CD4-positive, alpha-beta T cell (primary cell): ENCODE measurements at regions not wholly inside any gene's neighbourhood (a gene's known extent, or its start where the extent isn't known, plus 50 kb on each side); places are given as distances from the start of the nearest gene placed in this dataset.

Experiments
- ATAC-seq: fragments of 200-7000 bp; cut with Tn5 transposase; one replicate; pipeline ENCODE4 v1.10.0; 2022; ENCODE audit warnings: mild to moderate bottlenecking; ENCODE audit not compliant: poor library complexity
- CTCF ChIA-PET: fragments of 350-600 bp; sonication (Branson Sonifier 250); formaldehyde crosslinking; loops from one replicate; lab custom pipeline; 2021; ENCODE audit warnings: antibody characterized with exemption, inconsistent platforms; lab: Charles Lee
- POLR2A ChIA-PET: fragments of 350-600 bp; sonication (Branson Sonifier 250); formaldehyde crosslinking; loops from one replicate; lab custom pipeline; 2021; ENCODE audit warnings: antibody characterized with exemption, inconsistent platforms; lab: Charles Lee
- DNase-seq, 14 experiments: peaks; one replicate each; pipeline ENCODE4 v3.0.0-alpha.2; 2013 to 2020; ENCODE audit warnings: mixed read lengths in 2 of 14
- H3K27ac ChIP-seq, 2 donors: one replicate each; pipeline versions ENCODE4 v1.5.1 to v1.7.0; 2013; ENCODE audit warnings: low read length in 2 of 2, low read depth in 1 of 2, mild to moderate bottlenecking in 1 of 2
- H3K27me3 ChIP-seq, 2 experiments: 1 replicate in 1 of 2; 2 replicates in 1 of 2; pipeline versions ENCODE4 v1.6.1 to v1.7.0; 2013; ENCODE audit warnings: low read length in 2 of 2, control low read depth in 1 of 2, mild to moderate bottlenecking in 1 of 2, moderate library complexity in 1 of 2; ENCODE audit not compliant: insufficient read depth in 2 of 2, control insufficient read depth in 1 of 2
- H3K36me3 ChIP-seq: one replicate; pipeline ENCODE4 v1.6.1; 2013; ENCODE audit warnings: low read length, control low read depth; ENCODE audit not compliant: insufficient read depth
- H3K4me1 ChIP-seq: one replicate; pipeline ENCODE4 v1.6.1; 2013; ENCODE audit warnings: low read length, control low read depth; ENCODE audit not compliant: insufficient read depth
- H3K4me3 ChIP-seq: one replicate; pipeline ENCODE4 v1.5.1; 2013; ENCODE audit warnings: mild to moderate bottlenecking, low read length, moderate library complexity
- H3K9me3 ChIP-seq, 2 experiments: 1 replicate in 1 of 2; 2 replicates in 1 of 2; pipeline versions ENCODE4 v1.6.1 to v1.7.0; 2013; ENCODE audit warnings: low read length in 2 of 2, mild to moderate bottlenecking in 2 of 2, control low read depth in 1 of 2, moderate library complexity in 1 of 2; ENCODE audit not compliant: control insufficient read depth in 1 of 2, insufficient read depth in 1 of 2
- H3K27ac Mint-ChIP-seq: one replicate; pipeline ENCODE4 v1.8.0; 2020; ENCODE audit warnings: mixed read lengths
- H3K27me3 Mint-ChIP-seq: one replicate; pipeline ENCODE4 v1.8.0; 2021; ENCODE audit warnings: mixed read lengths
- H3K36me3 Mint-ChIP-seq: one replicate; pipeline ENCODE4 v1.8.0; 2021; ENCODE audit warnings: low read depth, mixed read lengths
- H3K4me1 Mint-ChIP-seq: one replicate; pipeline ENCODE4 v1.8.0; 2021; ENCODE audit warnings: low read depth, mixed read lengths
- H3K4me3 Mint-ChIP-seq: one replicate; pipeline ENCODE4 v1.8.0; 2020; ENCODE audit warnings: mild to moderate bottlenecking, mixed read lengths
- H3K9me3 Mint-ChIP-seq: one replicate; pipeline ENCODE4 v1.8.0; 2020; ENCODE audit warnings: mixed read lengths
- CTCF ChIP-seq: fragments of 200-600 bp; IDR thresholded peaks from one replicate; pipeline ENCODE4 v1.8.0; 2022; ENCODE audit warnings: antibody characterized with exemption, mild to moderate bottlenecking
- intact Hi-C, 2 experiments: fragments of 100-400 bp; cut with DNase I in 1 of 2; cut with micrococcal nuclease in 1 of 2; formaldehyde crosslinking; loops; one replicate each; pipeline versions ENCODE4 v1.15.1 to v1.9.0; 2023 to 2025; cut with DNase I, micrococcal nuclease

- no peaks in the 10 kb centered on the region for H3K36me3 Mint-ChIP-seq
- Histone ChIP-seq H3K27me3 (no peaks in the 10 kb centered on the region), H3K4me3 (no peak overlapping the region), H3K4me1 (no peaks in the 10 kb centered on the region), H3K9me3 (no peaks in the 10 kb centered on the region), H3K36me3 (no peaks in the 10 kb centered on the region), H3K27ac (no peak overlapping the region)
- intact Hi-C loops, result no loop called here
- H3K4me3 Mint-ChIP-seq, result no peak overlapping the region
- TF ChIP-seq CTCF, result no peak
- no peaks in the 10 kb centered on the region for H3K27me3 Mint-ChIP-seq
- no peak for DNase-seq
- no peak for ATAC-seq
- peaks cover 15% of the 10 kb centered on the region for H3K4me1 Mint-ChIP-seq
- ChIA-PET CTCF (no interaction called here), POLR2A (no interaction called here)
- no peak overlapping the region for H3K27ac Mint-ChIP-seq
- peaks cover 20% of the 10 kb centered on the region for H3K9me3 Mint-ChIP-seq
Measured at GRCh38 chr13:88617176-88617575, 946.0 kb downstream of the SLITRK5 start.

GRCh38 chr13:88622362-88622973 is 951.3 kb downstream of the SLITRK5 start:
- Mint-ChIP-seq H3K4me1 (peaks cover 42% of the 10 kb centered on the region), H3K27me3 (no peaks in the 10 kb centered on the region), H3K27ac (peak overlapping the region; percentile 72), H3K4me3 (peak overlapping the region; percentile 72), H3K9me3 (no peaks in the 10 kb centered on the region), H3K36me3 (no peaks in the 10 kb centered on the region)
- ChIA-PET CTCF (no interaction called here), POLR2A (interaction anchor here (0.5 to 1.2 kb wide), 6 partner anchors 17 to 210 kb away, joined by 3 read pairs; no protein-coding TSS in a partner anchor)
- ATAC-seq, result peak; percentile 85
- intact Hi-C loops, result no loop called here
- TF ChIP-seq CTCF, result no peak
- H3K4me3 ChIP-seq, result no peak overlapping the region
- no peak overlapping the region for H3K27ac ChIP-seq
- peak in 9 of 14 experiments; percentile 1 to 48 (median 18) for DNase-seq
- H3K4me1 ChIP-seq, result no peaks in the 10 kb centered on the region
- no peaks in the 10 kb centered on the region for H3K27me3 ChIP-seq
- H3K9me3 ChIP-seq, result peaks cover 3 to 4% of the 10 kb centered on the region in 2 experiments
- H3K36me3 ChIP-seq, result no peaks in the 10 kb centered on the region

- CTCF ChIA-PET, result no interaction called here
- no peaks in the 10 kb centered on the region for H3K9me3 Mint-ChIP-seq
- H3K4me1 Mint-ChIP-seq, result peaks cover 44% of the 10 kb centered on the region
- intact Hi-C loops, result no loop called here
- POLR2A ChIA-PET, result interaction anchor here (0.6 to 1.2 kb wide), 5 partner anchors 17 to 147 kb away, joined by 3 read pairs; no protein-coding TSS in a partner anchor
- H3K4me3 ChIP-seq, result no peak overlapping the region
- peaks cover 3 to 4% of the 10 kb centered on the region in 2 experiments for H3K9me3 ChIP-seq
- H3K27me3 ChIP-seq, result no peaks in the 10 kb centered on the region
- DNase-seq (peak in 2 of 14 experiments; percentile 8 to 21), ATAC-seq (no peak)
- no peaks in the 10 kb centered on the region for H3K36me3 Mint-ChIP-seq
- no peaks in the 10 kb centered on the region for H3K36me3 ChIP-seq
- peak overlapping the region; percentile 72 for H3K27ac Mint-ChIP-seq
- TF ChIP-seq CTCF, result no peak
- H3K27ac ChIP-seq, result no peak overlapping the region
- no peaks in the 10 kb centered on the region for H3K27me3 Mint-ChIP-seq
- H3K4me3 Mint-ChIP-seq, result no peak overlapping the region
- H3K4me1 ChIP-seq, result no peaks in the 10 kb centered on the region
Measured at GRCh38 chr13:88623150-88623549, 952.0 kb downstream of the SLITRK5 start.
